ENCODE measurements at regions not wholly inside any gene's neighbourhood (a gene's known extent, or its start where the extent isn't known, plus 50 kb on each side); places are given as distances from the start of the nearest gene placed in this dataset.

DNA sequence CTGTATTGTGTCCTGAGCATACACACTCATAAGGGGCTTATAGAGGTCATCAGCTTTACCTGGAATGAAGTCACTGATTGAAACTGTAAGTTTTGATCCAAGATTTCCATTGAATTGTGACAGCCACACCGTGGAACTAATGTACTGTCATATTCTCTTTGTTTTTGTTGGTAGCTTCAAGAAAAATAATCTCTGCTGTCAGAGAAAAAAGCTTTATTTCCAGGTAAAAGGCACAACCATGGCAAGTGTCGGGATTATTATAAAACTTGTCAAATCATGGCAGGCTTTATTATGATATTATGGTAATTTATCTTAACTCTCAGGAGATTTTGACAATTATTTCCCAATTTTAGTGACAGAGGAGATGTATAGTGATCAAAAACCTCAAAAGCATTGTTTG, 191.2 kb downstream of the FAM170A start:
- H3K27me3 Mint-ChIP-seq = peaks cover 3% of the 10 kb centered on the region
- Histone ChIP-seq H4K20me1 (ENCODE audit: control insufficient read depth, insufficient read depth, low read length, poor library complexity, severe bottlenecking) (no peaks in the 10 kb centered on the region), H2AFZ (ENCODE audit: insufficient read depth, low read depth, low read length, poor library complexity, severe bottlenecking) (no peak overlapping the region), H3K27ac (ENCODE audit: low read length in 2 of 2) (no peak overlapping the region), H3K4me2 (replicated peaks; ENCODE audit: low read depth, low read length, poor library complexity, severe bottlenecking) (no peak overlapping the region), H3K9me3 (ENCODE audit: control extremely low read depth in 1 of 3, control insufficient read depth in 2 of 3, insufficient read depth in 1 of 3, low read length in 2 of 3) (no peaks in the 10 kb centered on the region), H3K79me2 (ENCODE audit: control insufficient read depth, insufficient read depth, low read length) (no peaks in the 10 kb centered on the region), H3K36me3 (replicated peaks in 1 of 2; ENCODE audit: control extremely low read depth in 1 of 2, control insufficient read depth in 1 of 2, extremely low read depth in 1 of 2, insufficient read depth in 2 of 2, low read length in 1 of 2) (no peaks in the 10 kb centered on the region), H3K27me3 (replicated peaks in 1 of 4; ENCODE audit: control extremely low read depth in 1 of 4, control insufficient read depth in 3 of 4, insufficient read depth in 4 of 4, low read length in 3 of 4) (no peaks in the 10 kb centered on the region), H3K4me3 (ENCODE audit: control extremely low read depth in 1 of 5, extremely low read depth in 1 of 5, insufficient read depth in 1 of 5, low read depth in 2 of 5, low read length in 4 of 5) (no peak overlapping the region), H3K4me1 (ENCODE audit: control insufficient read depth in 2 of 2, insufficient read depth in 2 of 2, low read length in 2 of 2) (no peaks in the 10 kb centered on the region), H3K9ac (ENCODE audit: low read length) (no peak overlapping the region)
- POLR2A ChIA-PET = no interaction called here
- H3K4me1 Mint-ChIP-seq = no peaks in the 10 kb centered on the region
- CTCF ChIA-PET = no interaction called here
- ATAC-seq (ENCODE audit: low read depth) = no peak
- no peaks in the 10 kb centered on the region for H3K9me3 Mint-ChIP-seq (ENCODE audit: insufficient read depth)
- DNase-seq = no peak
- no peak overlapping the region for H3K27ac Mint-ChIP-seq
- intact Hi-C loops (cut with micrococcal nuclease) = no loop called here
- no peak for TF ChIP-seq EZH2 (IDR thresholded peaks at IDR 0.05; ENCODE audit: borderline replicate concordance, insufficient read depth, low read depth, low read length, poor library complexity, severe bottlenecking)
- TF ChIP-seq, protein P1, sequence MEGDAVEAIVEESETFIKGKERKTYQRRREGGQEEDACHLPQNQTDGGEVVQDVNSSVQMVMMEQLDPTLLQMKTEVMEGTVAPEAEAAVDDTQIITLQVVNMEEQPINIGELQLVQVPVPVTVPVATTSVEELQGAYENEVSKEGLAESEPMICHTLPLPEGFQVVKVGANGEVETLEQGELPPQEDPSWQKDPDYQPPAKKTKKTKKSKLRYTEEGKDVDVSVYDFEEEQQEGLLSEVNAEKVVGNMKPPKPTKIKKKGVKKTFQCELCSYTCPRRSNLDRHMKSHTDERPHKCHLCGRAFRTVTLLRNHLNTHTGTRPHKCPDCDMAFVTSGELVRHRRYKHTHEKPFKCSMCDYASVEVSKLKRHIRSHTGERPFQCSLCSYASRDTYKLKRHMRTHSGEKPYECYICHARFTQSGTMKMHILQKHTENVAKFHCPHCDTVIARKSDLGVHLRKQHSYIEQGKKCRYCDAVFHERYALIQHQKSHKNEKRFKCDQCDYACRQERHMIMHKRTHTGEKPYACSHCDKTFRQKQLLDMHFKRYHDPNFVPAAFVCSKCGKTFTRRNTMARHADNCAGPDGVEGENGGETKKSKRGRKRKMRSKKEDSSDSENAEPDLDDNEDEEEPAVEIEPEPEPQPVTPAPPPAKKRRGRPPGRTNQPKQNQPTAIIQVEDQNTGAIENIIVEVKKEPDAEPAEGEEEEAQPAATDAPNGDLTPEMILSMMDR (IDR thresholded peaks at IDR 0.05) = no peak
- no CpG with 5 or more reads among the region's 2 CpGs for WGBS (ENCODE audit: insufficient coverage)
- no peak overlapping the region for H3K4me3 Mint-ChIP-seq

DNA sequence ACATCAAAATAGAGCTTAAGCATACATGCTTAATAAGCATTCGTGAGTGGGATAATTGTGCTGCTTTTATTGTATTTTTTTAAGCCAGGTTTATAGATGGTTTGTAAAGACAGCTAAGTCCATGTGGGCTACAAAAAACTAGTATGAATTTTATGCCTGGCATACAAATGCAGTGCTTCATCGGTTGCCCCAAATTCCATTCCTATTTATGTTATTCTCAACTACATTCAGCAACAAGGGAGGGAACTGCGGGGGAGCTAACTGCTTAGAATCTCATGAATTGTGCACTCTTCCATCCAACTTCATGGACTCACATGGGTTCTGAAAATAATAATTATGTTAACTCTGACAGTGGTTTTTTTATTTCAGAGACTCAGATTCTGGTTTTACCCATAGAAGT, 199.2 kb downstream of the FAM170A start:
- no peaks in the 10 kb centered on the region for H3K9me3 Mint-ChIP-seq (ENCODE audit: insufficient read depth)
- no peak for DNase-seq
- CTCF ChIA-PET = no interaction called here

More for the DNA sequence above, 199.2 kb downstream of the FAM170A start:
- H2AFZ ChIP-seq (ENCODE audit: insufficient read depth, low read depth, low read length, poor library complexity, severe bottlenecking) = no peak overlapping the region
- no peak overlapping the region for H3K4me3 ChIP-seq (ENCODE audit: control extremely low read depth in 1 of 5, extremely low read depth in 1 of 5, insufficient read depth in 1 of 5, low read depth in 2 of 5, low read length in 4 of 5)
- WGBS (ENCODE audit: insufficient coverage) = 100% methylated on average over 1 of the region's 3 CpGs
- Mint-ChIP-seq H3K27me3 (no peaks in the 10 kb centered on the region), H3K4me1 (no peaks in the 10 kb centered on the region), H3K27ac (no peak overlapping the region), H3K4me3 (no peak overlapping the region)
- no peak overlapping the region for H3K4me2 ChIP-seq (replicated peaks; ENCODE audit: low read depth, low read length, poor library complexity, severe bottlenecking)
- H3K4me1 ChIP-seq (ENCODE audit: control insufficient read depth in 2 of 2, insufficient read depth in 2 of 2, low read length in 2 of 2) = no peaks in the 10 kb centered on the region
- H3K9me3 ChIP-seq (ENCODE audit: control extremely low read depth in 1 of 3, control insufficient read depth in 2 of 3, insufficient read depth in 1 of 3, low read length in 2 of 3) = no peaks in the 10 kb centered on the region
- no peak for TF ChIP-seq EZH2 (IDR thresholded peaks at IDR 0.05; ENCODE audit: borderline replicate concordance, insufficient read depth, low read depth, low read length, poor library complexity, severe bottlenecking)
- TF ChIP-seq, protein P1 (IDR thresholded peaks at IDR 0.05) = no peak
- POLR2A ChIA-PET = no interaction called here
- no peaks in the 10 kb centered on the region for H3K27me3 ChIP-seq (replicated peaks in 1 of 4; ENCODE audit: control extremely low read depth in 1 of 4, control insufficient read depth in 3 of 4, insufficient read depth in 4 of 4, low read length in 3 of 4)
- no peaks in the 10 kb centered on the region for H3K79me2 ChIP-seq (ENCODE audit: control insufficient read depth, insufficient read depth, low read length)
- no peak overlapping the region for H3K9ac ChIP-seq (ENCODE audit: low read length)
- no peaks in the 10 kb centered on the region for H3K36me3 ChIP-seq (replicated peaks in 1 of 2; ENCODE audit: control extremely low read depth in 1 of 2, control insufficient read depth in 1 of 2, extremely low read depth in 1 of 2, insufficient read depth in 2 of 2, low read length in 1 of 2)
- intact Hi-C loops (cut with micrococcal nuclease) = no loop called here
- no peak for ATAC-seq (ENCODE audit: low read depth)
- H3K27ac ChIP-seq (ENCODE audit: low read length in 2 of 2) = no peak overlapping the region
- no peaks in the 10 kb centered on the region for H4K20me1 ChIP-seq (ENCODE audit: control insufficient read depth, insufficient read depth, low read length, poor library complexity, severe bottlenecking)

Measured in B cell (primary cell).